ENCODE measurements at regions not wholly inside any gene's neighbourhood (a gene's known extent, or its start where the extent isn't known, plus 50 kb on each side); places are given as distances from the start of the nearest gene placed in this dataset.

GRCh38 chr13:38283346-38283745 is 66.3 kb upstream of the UFM1 start:
- DNase-seq (ENCODE audit: low read depth, low spot score), result no peak
- TF ChIP-seq CTCF (IDR thresholded peaks at IDR 0.05; ENCODE audit: low read depth, low read length), result no peak
- in situ Hi-C loops (cut with HindIII; ENCODE audit: low sequenced_read_pairs), result no loop called here
- no peak overlapping the region for H3K4me3 ChIP-seq (ENCODE audit: low read depth, low read length)

- no peak overlapping the region for H3K4me3 ChIP-seq (ENCODE audit: low read depth, low read length)
- in situ Hi-C loops (cut with HindIII; ENCODE audit: low sequenced_read_pairs), result no loop called here
- no peak for DNase-seq (ENCODE audit: low read depth, low spot score)
- no peak for TF ChIP-seq CTCF (IDR thresholded peaks at IDR 0.05; ENCODE audit: low read depth, low read length)
Observed at GRCh38 chr13:38265132-38265497, 84.5 kb upstream of the UFM1 start.

GRCh38 chr13:38264363-38265131 is 85.1 kb upstream of the UFM1 start:
- H3K4me3 ChIP-seq (ENCODE audit: low read depth, low read length), result no peak overlapping the region
- DNase-seq (ENCODE audit: low read depth, low spot score), result no peak
- TF ChIP-seq CTCF (IDR thresholded peaks at IDR 0.05; ENCODE audit: low read depth, low read length), result no peak
- in situ Hi-C loops (cut with HindIII; ENCODE audit: low sequenced_read_pairs), result no loop called here

- H3K4me3 ChIP-seq (ENCODE audit: low read depth, low read length), result no peak overlapping the region
- DNase-seq (ENCODE audit: low read depth, low spot score), result peak; percentile 36
- in situ Hi-C loops (cut with HindIII; ENCODE audit: low sequenced_read_pairs), result no loop called here
- no peak for TF ChIP-seq CTCF (IDR thresholded peaks at IDR 0.05; ENCODE audit: low read depth, low read length)
Observed at GRCh38 chr13:38262211-38262610, 87.4 kb upstream of the UFM1 start.

GRCh38 chr13:38255600-38255999 is 94.1 kb upstream of the UFM1 start:
- DNase-seq (ENCODE audit: low read depth, low spot score), result no peak
- in situ Hi-C loops (cut with HindIII; ENCODE audit: low sequenced_read_pairs), result no loop called here
- TF ChIP-seq CTCF (IDR thresholded peaks at IDR 0.05; ENCODE audit: low read depth, low read length), result no peak
- no peak overlapping the region for H3K4me3 ChIP-seq (ENCODE audit: low read depth, low read length)

- no peak for DNase-seq (ENCODE audit: low read depth, low spot score)
- in situ Hi-C loops (cut with HindIII; ENCODE audit: low sequenced_read_pairs), result no loop called here
- H3K4me3 ChIP-seq (ENCODE audit: low read depth, low read length), result no peak overlapping the region
- no peak for TF ChIP-seq CTCF (IDR thresholded peaks at IDR 0.05; ENCODE audit: low read depth, low read length)
Observed at GRCh38 chr13:38239874-38240273, 109.8 kb upstream of the UFM1 start.
